WTC11 (cell line): ENCODE measurements at regions not wholly inside any gene's neighbourhood (a gene's known extent, or its start where the extent isn't known, plus 50 kb on each side); places are given as distances from the start of the nearest gene placed in this dataset.

Source experiments
- GRHL2 ChIP-seq: fragments of 250-450 bp; sonication (Bioruptor Pico); IDR thresholded peaks from 2 replicates; pipeline ENCODE4 v1.8.0; 2022; ENCODE audit warnings: mild to moderate bottlenecking, moderate library complexity; ENCODE audit not compliant: insufficient replicate concordance, severe bottlenecking
- NR2C2 ChIP-seq: sonication (generic); formaldehyde crosslinking; IDR thresholded peaks from 2 replicates; pipeline ENCODE4 v1.8.0; 2022; ENCODE audit warnings: mild to moderate bottlenecking, missing genetic modification reagents

- TF ChIP-seq GRHL2 (no peak), NR2C2 (CRISPR knock-in tag) (no peak)
Measured at GRCh38 chr21:25183577-25183976, 423.7 kb downstream of the MRPL39 start.
